NOMO-1 treated with DMSO at 0.1 percent for 48 hours (cell line): ENCODE measurements at regions not wholly inside any gene's neighbourhood (a gene's known extent, or its start where the extent isn't known, plus 50 kb on each side); places are given as distances from the start of the nearest gene placed in this dataset.

Experiments used
- DNase-seq: peaks from one replicate; lab custom pipeline; 2025; ENCODE audit not compliant: unreplicated experiment; lab: John Stamatoyannopoulos, UW

DNA sequence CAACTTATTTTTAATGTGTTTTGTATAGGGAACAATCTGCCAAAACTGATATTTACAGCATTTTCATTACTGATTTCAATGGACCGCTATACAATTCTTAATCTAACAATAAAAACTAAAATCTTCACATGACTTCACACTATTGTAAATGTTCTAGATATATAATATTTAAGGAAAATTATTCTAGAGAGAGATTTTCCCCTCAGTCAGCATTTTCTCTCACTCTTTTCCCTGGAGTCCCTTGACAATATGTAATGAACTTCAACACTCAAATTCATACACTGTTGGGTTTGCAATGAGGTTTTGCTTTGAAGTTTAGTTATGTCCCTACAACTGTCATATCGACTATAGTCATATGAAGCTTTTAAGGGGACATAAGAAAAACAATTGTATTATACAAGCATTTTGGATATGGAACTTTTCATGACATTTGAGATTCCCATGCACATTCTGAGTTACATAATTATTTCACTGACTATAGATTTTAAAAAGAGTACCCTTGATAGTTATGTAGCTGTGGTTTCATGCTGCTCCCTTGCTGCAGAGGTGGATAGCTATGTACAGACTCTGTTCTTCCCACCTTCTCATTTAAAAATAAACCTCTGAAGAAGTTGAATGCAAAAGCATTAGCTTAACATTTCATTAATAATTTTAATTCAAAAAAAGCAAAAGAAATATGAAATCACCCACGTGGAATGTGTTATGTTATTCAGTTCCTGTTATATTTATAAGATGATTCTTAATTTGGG, 338.5 kb downstream of the AKAIN1 start:
- DNase-seq: no peak

DNA sequence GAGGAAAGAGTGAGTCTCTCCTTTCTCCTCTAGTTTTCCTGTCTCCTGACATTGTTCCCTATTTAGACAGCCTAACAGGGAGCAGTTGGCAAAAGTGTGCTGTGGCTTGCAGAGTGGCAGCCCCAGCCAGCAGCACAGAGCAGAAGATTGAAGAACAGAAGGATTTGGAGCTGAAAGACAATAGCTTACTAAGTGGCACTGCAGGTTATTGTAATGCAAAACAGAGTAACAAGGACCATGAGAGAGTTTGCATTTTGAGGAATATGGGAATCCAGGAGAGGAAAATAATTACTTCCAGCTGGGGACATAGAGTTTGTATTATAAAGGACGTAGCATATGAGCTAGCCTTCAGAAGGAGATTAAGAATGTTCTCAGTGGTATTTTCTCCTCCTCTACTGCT, 342.4 kb downstream of the AKAIN1 start:
- no peak for DNase-seq

GRCh38 chr18:4851301-4851976, 345.6 kb downstream of the AKAIN1 start:
- no peak for DNase-seq

DNA sequence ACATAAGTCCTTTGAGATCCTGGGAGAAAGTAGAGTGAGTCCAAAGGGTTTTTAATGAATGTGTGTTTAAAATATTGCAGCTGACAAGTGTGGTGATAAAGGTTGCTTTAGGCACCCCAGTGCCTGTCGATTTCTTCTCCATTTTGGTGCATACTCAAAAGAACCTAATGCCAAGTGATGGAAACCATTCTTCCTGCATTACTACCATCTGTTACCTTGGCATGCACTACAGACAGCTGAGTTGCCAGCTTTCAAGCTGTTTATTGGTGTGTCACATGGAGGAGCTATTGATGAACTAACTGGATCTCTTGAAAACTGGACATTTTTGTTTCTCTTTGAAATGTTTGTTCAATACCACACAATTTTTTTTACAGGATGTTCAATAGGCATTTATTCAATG, 350.0 kb downstream of the AKAIN1 start:
- DNase-seq: no peak

- no peak for DNase-seq
Observed at GRCh38 chr18:4844320-4844719, 352.7 kb downstream of the AKAIN1 start.

- DNase-seq: no peak
Observed at GRCh38 chr18:4843771-4844170, 353.3 kb downstream of the AKAIN1 start.

DNA sequence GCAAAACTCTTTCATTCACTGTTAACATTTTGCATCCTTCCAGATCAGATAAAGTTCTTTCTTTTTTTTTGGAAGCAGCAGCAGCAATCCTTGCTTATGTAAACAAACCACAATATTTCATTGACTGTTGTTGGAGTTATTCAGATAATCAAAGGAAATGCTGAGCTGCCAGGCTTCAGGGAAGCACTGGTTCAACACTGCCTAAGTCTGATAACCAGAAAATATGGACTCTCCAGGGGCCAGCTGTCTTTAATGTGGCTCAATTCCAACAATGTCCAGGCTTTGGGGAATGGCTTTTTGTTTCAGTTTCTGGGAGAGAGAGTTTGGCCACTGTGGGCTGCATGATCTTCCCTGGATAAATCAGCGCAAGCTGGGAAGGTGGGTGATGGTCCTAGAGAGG, 354.3 kb downstream of the AKAIN1 start:
- DNase-seq: no peak

- no peak for DNase-seq
Observed at GRCh38 chr18:4842287-4842686, 354.8 kb downstream of the AKAIN1 start.

- DNase-seq: no peak
Observed at GRCh38 chr18:4839639-4840038, 357.4 kb downstream of the AKAIN1 start.

DNA sequence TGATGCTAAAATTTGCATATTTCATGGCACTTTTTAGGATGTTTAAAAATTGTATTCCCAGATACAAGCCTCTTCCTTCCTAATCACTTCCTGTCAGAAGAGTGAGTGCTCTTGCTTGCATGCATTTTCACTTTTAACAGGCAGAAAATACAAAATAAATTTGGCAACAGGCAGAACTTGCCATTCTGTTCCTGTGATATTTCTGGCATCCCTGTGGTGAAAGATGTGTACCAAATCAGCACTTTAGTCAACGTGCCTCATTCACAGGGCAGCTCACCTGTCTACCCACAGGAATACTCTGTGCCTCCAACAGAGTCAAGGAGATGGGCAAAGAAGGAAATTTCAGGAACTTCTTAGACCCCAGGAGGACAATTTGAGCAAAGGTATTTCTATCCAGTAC, 360.9 kb downstream of the AKAIN1 start:
- DNase-seq: no peak

DNA sequence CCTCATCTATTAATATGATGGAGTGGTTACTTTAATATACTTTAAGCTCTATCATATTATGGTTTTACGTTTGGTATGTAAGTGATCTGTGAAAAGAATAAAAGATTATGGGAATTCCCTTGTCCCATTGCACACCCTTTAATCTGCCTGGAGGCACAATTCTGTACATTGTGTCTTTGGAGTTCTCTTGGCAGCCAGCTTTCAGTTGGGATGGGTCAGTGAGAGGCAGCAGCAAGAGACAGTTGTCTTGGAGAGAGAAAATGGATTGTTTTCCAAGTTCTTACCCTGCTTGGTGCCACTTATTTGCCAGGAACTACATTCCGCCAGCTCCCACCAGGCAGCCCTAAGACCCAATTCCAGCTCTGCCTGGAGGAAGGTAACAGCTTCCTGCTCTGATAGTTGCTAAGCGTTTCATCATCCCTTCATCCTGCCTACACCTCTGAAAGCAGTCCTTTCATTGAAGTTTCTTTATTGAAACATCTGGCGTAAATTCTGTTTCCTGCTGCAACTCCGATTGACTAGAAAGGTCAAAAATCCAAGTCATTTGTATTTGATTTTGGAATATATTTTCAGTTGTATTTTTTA, 365.2 kb downstream of the AKAIN1 start:
- DNase-seq: no peak

- DNase-seq: no peak
Observed at GRCh38 chr18:4831127-4831526, 365.9 kb downstream of the AKAIN1 start.

DNA sequence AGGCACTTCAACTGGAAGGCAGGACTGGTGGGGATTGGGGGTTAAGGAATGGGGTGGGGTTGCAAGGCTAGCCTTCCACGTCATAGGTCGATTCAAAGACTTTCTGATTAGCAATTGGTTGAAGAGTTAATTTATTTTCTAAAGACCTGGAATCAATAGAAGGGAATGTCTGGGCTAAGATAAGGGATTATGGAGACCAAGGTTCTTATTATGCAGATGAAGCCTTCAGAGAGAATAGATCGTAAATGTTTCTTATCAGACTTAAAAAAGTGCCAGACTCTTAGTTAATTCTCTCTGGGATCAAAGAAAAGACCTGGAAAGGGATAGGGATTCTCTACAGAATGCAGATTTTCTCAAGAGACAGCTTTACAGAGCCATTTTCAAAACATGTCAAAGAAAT, 368.0 kb upstream of the DLGAP1 start:
- no peak for DNase-seq

DNA sequence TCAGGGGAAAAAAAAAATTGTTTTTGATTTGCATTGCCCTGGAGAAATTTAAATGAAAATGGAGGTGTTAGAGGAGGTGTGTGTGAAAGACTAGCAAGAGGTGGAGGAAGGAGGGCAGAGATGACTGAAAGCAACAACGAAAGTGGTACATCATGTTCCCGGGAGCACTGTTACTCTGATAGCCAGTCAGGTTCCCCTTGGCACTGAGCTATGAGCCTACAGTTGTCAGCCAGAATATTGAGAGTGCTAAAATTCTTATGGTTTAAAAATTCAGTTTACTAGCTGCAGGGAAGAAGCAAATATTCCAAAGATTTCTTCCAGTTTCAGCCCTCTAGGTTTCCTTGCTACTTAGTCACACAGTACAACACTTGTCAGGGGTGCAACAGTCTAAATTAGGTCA, 366.7 kb upstream of the DLGAP1 start:
- no peak for DNase-seq

- DNase-seq: no peak
Observed at GRCh38 chr18:4817665-4818064, 362.6 kb upstream of the DLGAP1 start.

GRCh38 chr18:4813708-4814107, 358.6 kb upstream of the DLGAP1 start:
- DNase-seq: no peak

DNA sequence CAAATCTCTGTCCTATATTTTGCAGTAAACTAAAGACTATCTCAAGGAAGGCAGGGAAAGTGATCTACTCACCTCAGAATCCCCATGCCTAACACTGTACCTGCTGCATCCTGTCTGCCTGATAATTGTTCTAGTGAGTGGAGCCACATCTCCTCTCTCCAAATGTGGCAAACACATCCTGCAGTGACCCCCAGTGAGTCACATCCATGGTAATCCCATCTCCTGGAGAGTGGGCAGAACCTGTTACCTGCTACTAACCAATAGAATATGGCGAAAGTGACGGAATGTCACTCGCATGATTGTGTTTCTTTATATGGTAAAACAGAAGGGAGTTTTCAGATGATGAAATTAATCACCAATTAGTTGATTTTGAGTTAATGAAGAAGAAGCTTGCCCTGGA, 353.8 kb upstream of the DLGAP1 start:
- DNase-seq: no peak

- no peak for DNase-seq
Observed at GRCh38 chr18:4807604-4808293, 352.6 kb upstream of the DLGAP1 start.

- DNase-seq: no peak
Observed at GRCh38 chr18:4806331-4806730, 351.2 kb upstream of the DLGAP1 start.

DNA sequence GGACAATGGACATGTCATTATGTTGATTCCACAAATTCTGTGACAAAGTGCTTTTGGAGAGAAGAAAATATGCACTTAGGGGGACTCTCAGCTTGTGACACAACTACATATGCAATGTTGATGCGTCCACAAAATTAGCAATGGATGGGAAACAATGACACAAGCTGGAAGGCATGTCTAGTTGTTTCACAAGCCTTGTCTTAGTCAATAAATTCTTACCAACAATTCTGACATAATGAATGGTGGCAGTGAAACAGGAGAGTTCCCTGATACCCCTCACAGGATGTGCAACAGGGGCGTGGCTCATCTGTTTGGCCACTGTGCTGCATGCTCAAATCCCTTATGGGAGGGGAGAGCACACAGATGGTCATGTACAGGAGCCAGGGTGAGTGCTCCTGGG, 347.2 kb upstream of the DLGAP1 start:
- no peak for DNase-seq

- no peak for DNase-seq
Observed at GRCh38 chr18:4801151-4801550, 346.0 kb upstream of the DLGAP1 start.
